ENCODE measurements at regions not wholly inside any gene's neighbourhood (a gene's known extent, or its start where the extent isn't known, plus 50 kb on each side); places are given as distances from the start of the nearest gene placed in this dataset.

GRCh38 chr5:39970117-39970798, 545.5 kb upstream of the DAB2 start:
- Histone ChIP-seq H3K27ac (no peak overlapping the region), H3K4me3 (ENCODE audit: low read depth, low read length) (no peak overlapping the region), H2AFZ (no peak overlapping the region), H3K36me3 (ENCODE audit: control insufficient read depth, insufficient read depth, low read length) (no peaks in the 10 kb centered on the region), H3K9ac (no peak overlapping the region), H3K9me3 (ENCODE audit: control insufficient read depth, low read length) (no peaks in the 10 kb centered on the region), H3K79me2 (no peaks in the 10 kb centered on the region), H3K27me3 (ENCODE audit: control insufficient read depth, insufficient read depth, low read length) (no peaks in the 10 kb centered on the region), H3K4me1 (no peaks in the 10 kb centered on the region), H3K4me2 (ENCODE audit: low read length) (no peak overlapping the region)
- no peak for TF ChIP-seq CTCF (IDR thresholded peaks at IDR 0.05)

- H3K27ac ChIP-seq = no peak overlapping the region
- TF ChIP-seq CTCF (IDR thresholded peaks at IDR 0.05) = no peak
- H3K36me3 ChIP-seq (ENCODE audit: control insufficient read depth, insufficient read depth, low read length) = no peaks in the 10 kb centered on the region
- H3K9ac ChIP-seq = no peak overlapping the region
- no peaks in the 10 kb centered on the region for H3K9me3 ChIP-seq (ENCODE audit: control insufficient read depth, low read length)
- H3K4me3 ChIP-seq (ENCODE audit: low read depth, low read length) = no peak overlapping the region
- no peaks in the 10 kb centered on the region for H3K27me3 ChIP-seq (ENCODE audit: control insufficient read depth, insufficient read depth, low read length)
- H2AFZ ChIP-seq = no peak overlapping the region
- H3K79me2 ChIP-seq = no peaks in the 10 kb centered on the region
- no peaks in the 10 kb centered on the region for H3K4me1 ChIP-seq
- no peak overlapping the region for H3K4me2 ChIP-seq (ENCODE audit: low read length)
These were observed 543.6 kb upstream of the DAB2 start for GRCh38 chr5:39968381-39968780.

GRCh38 chr5:39955156-39955555, 530.4 kb upstream of the DAB2 start:
- H3K79me2 ChIP-seq = no peaks in the 10 kb centered on the region
- no peak overlapping the region for H3K27ac ChIP-seq
- H3K4me1 ChIP-seq = no peaks in the 10 kb centered on the region
- no peak overlapping the region for H3K4me3 ChIP-seq (ENCODE audit: low read depth, low read length)
- H3K9me3 ChIP-seq (ENCODE audit: control insufficient read depth, low read length) = no peaks in the 10 kb centered on the region
- no peak overlapping the region for H2AFZ ChIP-seq
- H3K4me2 ChIP-seq (ENCODE audit: low read length) = no peak overlapping the region
- no peak for TF ChIP-seq CTCF (IDR thresholded peaks at IDR 0.05)
- no peaks in the 10 kb centered on the region for H3K27me3 ChIP-seq (ENCODE audit: control insufficient read depth, insufficient read depth, low read length)
- no peak overlapping the region for H3K9ac ChIP-seq
- no peaks in the 10 kb centered on the region for H3K36me3 ChIP-seq (ENCODE audit: control insufficient read depth, insufficient read depth, low read length)

- Histone ChIP-seq H3K9me3 (ENCODE audit: control insufficient read depth, low read length) (no peaks in the 10 kb centered on the region), H3K4me3 (ENCODE audit: low read depth, low read length) (no peak overlapping the region), H3K27me3 (ENCODE audit: control insufficient read depth, insufficient read depth, low read length) (no peaks in the 10 kb centered on the region), H3K79me2 (no peaks in the 10 kb centered on the region), H3K9ac (no peak overlapping the region), H3K4me2 (ENCODE audit: low read length) (no peak overlapping the region), H3K4me1 (no peaks in the 10 kb centered on the region), H3K27ac (no peak overlapping the region), H2AFZ (no peak overlapping the region), H3K36me3 (ENCODE audit: control insufficient read depth, insufficient read depth, low read length) (no peaks in the 10 kb centered on the region)
- TF ChIP-seq CTCF (IDR thresholded peaks at IDR 0.05) = no peak
These were observed 526.3 kb upstream of the DAB2 start for GRCh38 chr5:39951070-39951469.

- Histone ChIP-seq H3K27ac (no peak overlapping the region), H3K4me2 (ENCODE audit: low read length) (no peak overlapping the region), H3K4me3 (ENCODE audit: low read depth, low read length) (no peak overlapping the region), H3K9ac (no peak overlapping the region), H2AFZ (no peak overlapping the region), H3K27me3 (ENCODE audit: control insufficient read depth, insufficient read depth, low read length) (no peaks in the 10 kb centered on the region), H3K79me2 (no peaks in the 10 kb centered on the region), H3K9me3 (ENCODE audit: control insufficient read depth, low read length) (no peaks in the 10 kb centered on the region), H3K4me1 (no peaks in the 10 kb centered on the region), H3K36me3 (ENCODE audit: control insufficient read depth, insufficient read depth, low read length) (no peaks in the 10 kb centered on the region)
- peak; percentile 47 for TF ChIP-seq CTCF (IDR thresholded peaks at IDR 0.05)
These were observed 524.2 kb upstream of the DAB2 start for GRCh38 chr5:39948867-39949468.
